Left ventricle myocardium inferior (tissue), 1 donor: ENCODE measurements at regions not wholly inside any gene's neighbourhood (a gene's known extent, or its start where the extent isn't known, plus 50 kb on each side); places are given as distances from the start of the nearest gene placed in this dataset.

ENCODE experiments used
- DNase-seq: peaks from one replicate; pipeline ENCODE4 v3.0.0-alpha.2; 2020
- H3K27ac ChIP-seq: fragments of 200-600 bp; replicated peaks from 2 replicates; pipeline ENCODE4 v1.8.0; 2021
- H3K27me3 ChIP-seq: fragments of 200-600 bp; 2 replicates; pipeline ENCODE4 v1.8.0; 2021; ENCODE audit warnings: low read depth
- H3K36me3 ChIP-seq: fragments of 200-600 bp; 2 replicates; pipeline ENCODE4 v1.8.0; 2021
- H3K4me1 ChIP-seq: fragments of 200-600 bp; 2 replicates; pipeline ENCODE4 v1.8.0; 2021
- H3K4me3 ChIP-seq: fragments of 200-600 bp; 2 replicates; pipeline ENCODE4 v1.8.0; 2021; ENCODE audit warnings: mild to moderate bottlenecking, moderate library complexity
- H3K9me3 ChIP-seq: fragments of 200-600 bp; replicated peaks from 2 replicates; pipeline ENCODE4 v1.8.0; 2021
- CTCF ChIP-seq: fragments of 200-600 bp; IDR thresholded peaks from 2 replicates; pipeline ENCODE4 v1.8.0; 2021; ENCODE audit warnings: antibody characterized with exemption, mild to moderate bottlenecking, borderline replicate concordance
- intact Hi-C: fragments of 100-400 bp; cut with micrococcal nuclease; formaldehyde crosslinking; loops from one replicate; pipeline ENCODE4 v1.11.0; 2022
- donor health status: DM: no; HTN: yes; CAD: no; lungs with severe emphysema.

DNA sequence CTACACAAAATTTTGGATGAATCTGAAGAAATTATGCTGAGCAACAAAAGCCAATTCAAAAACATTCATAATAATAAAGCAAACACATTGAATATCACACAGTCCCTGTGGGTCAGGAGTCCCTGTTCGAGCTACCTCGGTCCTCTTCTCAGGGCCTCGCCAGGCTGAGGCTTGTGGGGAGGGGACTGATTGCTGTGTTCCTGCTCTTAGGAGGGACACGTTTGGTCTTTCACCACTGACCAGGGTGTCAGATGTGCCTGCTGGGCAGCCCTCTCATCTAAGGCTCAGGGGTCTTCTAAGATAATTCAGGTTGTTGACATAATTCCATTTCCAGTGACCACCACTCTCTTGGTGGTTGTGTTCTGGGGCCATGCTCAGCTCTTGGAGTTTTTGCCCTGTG is 233.8 kb upstream of the PPP2R2D start:
- no peak for DNase-seq
- no peaks in the 10 kb centered on the region for H3K4me1 ChIP-seq
- H3K36me3 ChIP-seq = no peaks in the 10 kb centered on the region
- no peak overlapping the region for H3K27ac ChIP-seq
- intact Hi-C loops = no loop called here
- H3K9me3 ChIP-seq = peaks cover 9% of the 10 kb centered on the region
- peaks cover 23% of the 10 kb centered on the region for H3K27me3 ChIP-seq
- H3K4me3 ChIP-seq = no peak overlapping the region
- no peak for TF ChIP-seq CTCF

- intact Hi-C loops = no loop called here
- H3K4me3 ChIP-seq = no peak overlapping the region
- no peak for DNase-seq
- H3K36me3 ChIP-seq = no peaks in the 10 kb centered on the region
- no peak overlapping the region for H3K27ac ChIP-seq
- no peaks in the 10 kb centered on the region for H3K4me1 ChIP-seq
- H3K27me3 ChIP-seq = peaks cover 23% of the 10 kb centered on the region
- peaks cover 14% of the 10 kb centered on the region for H3K9me3 ChIP-seq
- no peak for TF ChIP-seq CTCF
Measured at GRCh38 chr10:131667561-131667960, 233.2 kb upstream of the PPP2R2D start.

- peaks cover 27% of the 10 kb centered on the region for H3K9me3 ChIP-seq
- DNase-seq = no peak
- no peaks in the 10 kb centered on the region for H3K36me3 ChIP-seq
- no peaks in the 10 kb centered on the region for H3K4me1 ChIP-seq
- TF ChIP-seq CTCF = no peak
- intact Hi-C loops = no loop called here
- no peak overlapping the region for H3K4me3 ChIP-seq
- H3K27me3 ChIP-seq = peaks cover 23% of the 10 kb centered on the region
- H3K27ac ChIP-seq = no peak overlapping the region
Measured at GRCh38 chr10:131668903-131669302, 231.9 kb upstream of the PPP2R2D start.

GRCh38 chr10:131669838-131670237 is 231.0 kb upstream of the PPP2R2D start:
- H3K4me3 ChIP-seq = no peak overlapping the region
- H3K9me3 ChIP-seq = peaks cover 27% of the 10 kb centered on the region
- H3K27ac ChIP-seq = no peak overlapping the region
- intact Hi-C loops = no loop called here
- H3K27me3 ChIP-seq = peaks cover 23% of the 10 kb centered on the region
- H3K4me1 ChIP-seq = no peaks in the 10 kb centered on the region
- H3K36me3 ChIP-seq = no peaks in the 10 kb centered on the region
- DNase-seq = no peak
- no peak for TF ChIP-seq CTCF

GRCh38 chr10:131670341-131670740 is 230.5 kb upstream of the PPP2R2D start:
- H3K36me3 ChIP-seq = no peaks in the 10 kb centered on the region
- peaks cover 27% of the 10 kb centered on the region for H3K9me3 ChIP-seq
- no peak for DNase-seq
- no peak for TF ChIP-seq CTCF
- no peaks in the 10 kb centered on the region for H3K4me1 ChIP-seq
- H3K27me3 ChIP-seq = peaks cover 23% of the 10 kb centered on the region
- H3K27ac ChIP-seq = no peak overlapping the region
- intact Hi-C loops = no loop called here
- no peak overlapping the region for H3K4me3 ChIP-seq

- intact Hi-C loops = no loop called here
- Histone ChIP-seq H3K9me3 (peaks cover 27% of the 10 kb centered on the region), H3K27me3 (peaks cover 31% of the 10 kb centered on the region), H3K27ac (no peak overlapping the region), H3K4me3 (no peak overlapping the region), H3K36me3 (no peaks in the 10 kb centered on the region), H3K4me1 (no peaks in the 10 kb centered on the region)
- no peak for DNase-seq
- no peak for TF ChIP-seq CTCF
Measured at GRCh38 chr10:131673396-131673795, 227.4 kb upstream of the PPP2R2D start.
